ENCODE measurements at regions not wholly inside any gene's neighbourhood (a gene's known extent, or its start where the extent isn't known, plus 50 kb on each side); places are given as distances from the start of the nearest gene placed in this dataset.

GRCh38 chr6:14271789-14272736 is 154.5 kb downstream of the CD83 start:
- no peak for TF ChIP-seq CTCF (IDR thresholded peaks at IDR 0.05; ENCODE audit: low read depth, low read length, missing control alignments)
- H3K4me3 ChIP-seq (ENCODE audit: low read depth, low read length), result no peak overlapping the region
- in situ Hi-C loops (cut with HindIII; ENCODE audit: low sequenced_read_pairs), result no loop called here
- DNase-seq (ENCODE audit: low read depth), result no peak

GRCh38 chr6:14272737-14273085 is 155.1 kb downstream of the CD83 start:
- no peak for TF ChIP-seq CTCF (IDR thresholded peaks at IDR 0.05; ENCODE audit: low read depth, low read length, missing control alignments)
- no peak overlapping the region for H3K4me3 ChIP-seq (ENCODE audit: low read depth, low read length)
- DNase-seq (ENCODE audit: low read depth), result no peak
- in situ Hi-C loops (cut with HindIII; ENCODE audit: low sequenced_read_pairs), result no loop called here

- in situ Hi-C loops (cut with HindIII; ENCODE audit: low sequenced_read_pairs), result no loop called here
- DNase-seq (ENCODE audit: low read depth), result no peak
- TF ChIP-seq CTCF (IDR thresholded peaks at IDR 0.05; ENCODE audit: low read depth, low read length, missing control alignments), result no peak
- H3K4me3 ChIP-seq (ENCODE audit: low read depth, low read length), result no peak overlapping the region
Measured at GRCh38 chr6:14273191-14273590, 155.6 kb downstream of the CD83 start.

- H3K4me3 ChIP-seq (ENCODE audit: low read depth, low read length), result no peak overlapping the region
- no peak for TF ChIP-seq CTCF (IDR thresholded peaks at IDR 0.05; ENCODE audit: low read depth, low read length, missing control alignments)
- DNase-seq (ENCODE audit: low read depth), result no peak
- in situ Hi-C loops (cut with HindIII; ENCODE audit: low sequenced_read_pairs), result no loop called here
Measured at GRCh38 chr6:14274016-14274415, 156.4 kb downstream of the CD83 start.

GRCh38 chr6:14274546-14275492 is 157.2 kb downstream of the CD83 start:
- TF ChIP-seq CTCF (IDR thresholded peaks at IDR 0.05; ENCODE audit: low read depth, low read length, missing control alignments), result no peak
- in situ Hi-C loops (cut with HindIII; ENCODE audit: low sequenced_read_pairs), result no loop called here
- no peak overlapping the region for H3K4me3 ChIP-seq (ENCODE audit: low read depth, low read length)
- DNase-seq (ENCODE audit: low read depth), result no peak

GRCh38 chr6:14275493-14275851 is 157.9 kb downstream of the CD83 start:
- DNase-seq (ENCODE audit: low read depth), result peak; percentile 23
- H3K4me3 ChIP-seq (ENCODE audit: low read depth, low read length), result no peak overlapping the region
- in situ Hi-C loops (cut with HindIII; ENCODE audit: low sequenced_read_pairs), result no loop called here
- no peak for TF ChIP-seq CTCF (IDR thresholded peaks at IDR 0.05; ENCODE audit: low read depth, low read length, missing control alignments)

All from astrocyte of the cerebellum (primary cell).